GM12801 (cell line): ENCODE measurements at regions not wholly inside any gene's neighbourhood (a gene's known extent, or its start where the extent isn't known, plus 50 kb on each side); places are given as distances from the start of the nearest gene placed in this dataset.

Source experiments
- CTCF ChIP-seq: IDR thresholded peaks from one replicate; pipeline ENCODE4 v1.5.1; 2011; ENCODE audit warnings: control low read depth; ENCODE audit not compliant: insufficient read length; ENCODE audit errors: extremely low read depth

- no peak for TF ChIP-seq CTCF
Measured at GRCh38 chr18:60935041-60935910, 398.0 kb upstream of the CDH20 start.

- no peak for TF ChIP-seq CTCF
Measured at GRCh38 chr18:60936101-60936500, 397.1 kb upstream of the CDH20 start.

GRCh38 chr18:60943297-60943696 is 389.9 kb upstream of the CDH20 start:
- TF ChIP-seq CTCF, result no peak

- TF ChIP-seq CTCF, result no peak
Measured at GRCh38 chr18:60950634-60951033, 382.6 kb upstream of the CDH20 start.

- TF ChIP-seq CTCF, result no peak
Measured at GRCh38 chr18:60951091-60951490, 382.1 kb upstream of the CDH20 start.

- TF ChIP-seq CTCF, result no peak
Measured at GRCh38 chr18:60962625-60963024, 370.6 kb upstream of the CDH20 start.

GRCh38 chr18:60965856-60966255 is 367.4 kb upstream of the CDH20 start:
- TF ChIP-seq CTCF, result no peak
